ENCODE measurements at regions not wholly inside any gene's neighbourhood (a gene's known extent, or its start where the extent isn't known, plus 50 kb on each side); places are given as distances from the start of the nearest gene placed in this dataset.
"Not testable (repeated sequence)": the region's sequence is repeated elsewhere in the genome, so short reads cannot be mapped to it uniquely, and the experiment has no call there.

- Histone ChIP-seq H3K4me1 (no peaks in the 10 kb centered on the region), H3K9me3 (no peaks in the 10 kb centered on the region), H3K4me3 (ENCODE audit: low read depth, low read length) (no peak overlapping the region), H3K36me3 (no peaks in the 10 kb centered on the region), H3K27me3 (no peaks in the 10 kb centered on the region)
- DNase-seq = no peak
- TF ChIP-seq CTCF (IDR thresholded peaks at IDR 0.05; ENCODE audit: low read depth, low read length) = no peak
Measured at GRCh38 chr3:197417441-197417840, 119.0 kb upstream of the DLG1 start.

- H3K27me3 ChIP-seq; DNase-seq; H3K4me3 ChIP-seq (ENCODE audit: low read depth, low read length); H3K36me3 ChIP-seq; H3K9me3 ChIP-seq; H3K4me1 ChIP-seq: not testable (repeated sequence)
Measured at GRCh38 chr3:197411899-197412298, 113.5 kb upstream of the DLG1 start.

GRCh38 chr3:197410170-197410569 is 111.8 kb upstream of the DLG1 start:
- not testable (repeated sequence) for H3K4me1 ChIP-seq; H3K36me3 ChIP-seq; H3K4me3 ChIP-seq (ENCODE audit: low read depth, low read length); H3K9me3 ChIP-seq; H3K27me3 ChIP-seq; DNase-seq

- H3K9me3 ChIP-seq = no peaks in the 10 kb centered on the region
- H3K27me3 ChIP-seq = no peaks in the 10 kb centered on the region
- no peak for TF ChIP-seq CTCF (IDR thresholded peaks at IDR 0.05; ENCODE audit: low read depth, low read length)
- no peaks in the 10 kb centered on the region for H3K4me1 ChIP-seq
- no peak for DNase-seq
- H3K36me3 ChIP-seq = no peaks in the 10 kb centered on the region
- no peak overlapping the region for H3K4me3 ChIP-seq (ENCODE audit: low read depth, low read length)
Measured at GRCh38 chr3:197408177-197408957, 110.0 kb upstream of the DLG1 start.

GRCh38 chr3:197407526-197407925 is 109.1 kb upstream of the DLG1 start:
- no peak overlapping the region for H3K4me3 ChIP-seq (ENCODE audit: low read depth, low read length)
- H3K4me1 ChIP-seq = no peaks in the 10 kb centered on the region
- no peak for TF ChIP-seq CTCF (IDR thresholded peaks at IDR 0.05; ENCODE audit: low read depth, low read length)

GRCh38 chr3:197407053-197407452 is 108.6 kb upstream of the DLG1 start:
- Histone ChIP-seq H3K4me1 (no peaks in the 10 kb centered on the region), H3K9me3 (no peaks in the 10 kb centered on the region), H3K36me3 (no peaks in the 10 kb centered on the region), H3K4me3 (ENCODE audit: low read depth, low read length) (no peak overlapping the region), H3K27me3 (no peaks in the 10 kb centered on the region)
- TF ChIP-seq CTCF (IDR thresholded peaks at IDR 0.05; ENCODE audit: low read depth, low read length) = no peak
- DNase-seq = no peak

More at GRCh38 chr3:197407526-197407925, 109.1 kb upstream of the DLG1 start:
- H3K27me3 ChIP-seq = no peaks in the 10 kb centered on the region
- H3K9me3 ChIP-seq = no peaks in the 10 kb centered on the region
- no peak for DNase-seq
- no peaks in the 10 kb centered on the region for H3K36me3 ChIP-seq

- H3K4me1 ChIP-seq = no peaks in the 10 kb centered on the region
- TF ChIP-seq CTCF (IDR thresholded peaks at IDR 0.05; ENCODE audit: low read depth, low read length) = no peak
- no peak overlapping the region for H3K4me3 ChIP-seq (ENCODE audit: low read depth, low read length)
- H3K9me3 ChIP-seq = no peaks in the 10 kb centered on the region
- no peaks in the 10 kb centered on the region for H3K27me3 ChIP-seq
- peak; percentile 42 for DNase-seq
- no peaks in the 10 kb centered on the region for H3K36me3 ChIP-seq
Measured at GRCh38 chr3:197406266-197406665, 107.9 kb upstream of the DLG1 start.
